ENCODE measurements at regions not wholly inside any gene's neighbourhood (a gene's known extent, or its start where the extent isn't known, plus 50 kb on each side); places are given as distances from the start of the nearest gene placed in this dataset.

- H3K36me3 Mint-ChIP-seq = no peaks in the 10 kb centered on the region
- Histone ChIP-seq H3K27ac (ENCODE audit: low read depth, low read length) (no peak overlapping the region), H3K36me3 (ENCODE audit: control insufficient read depth in 2 of 3, insufficient read depth in 3 of 3, low read length in 3 of 3) (no peaks in the 10 kb centered on the region), H3K4me1 (ENCODE audit: control insufficient read depth in 2 of 2, insufficient read depth in 2 of 2, low read length in 2 of 2) (no peaks in the 10 kb centered on the region), H3K9me3 (ENCODE audit: control insufficient read depth in 2 of 3, low read length in 3 of 3) (no peaks in the 10 kb centered on the region), H3K27me3 (ENCODE audit: control insufficient read depth in 2 of 2, insufficient read depth in 2 of 2, low read length in 2 of 2) (no peaks in the 10 kb centered on the region), H3K4me3 (ENCODE audit: low read length) (no peak overlapping the region)
- no peak overlapping the region for H3K27ac Mint-ChIP-seq
- peaks cover 0 to 5% (median 0%) of the 10 kb centered on the region in 5 donors for H3K27me3 Mint-ChIP-seq
- H3K4me1 Mint-ChIP-seq = no peaks in the 10 kb centered on the region
- DNase-seq (no peak), ATAC-seq (no peak)
- peaks cover 0 to 7% (median 0%) of the 10 kb centered on the region in 11 donors for H3K9me3 Mint-ChIP-seq
- intact Hi-C loops (cut with micrococcal nuclease) = no loop called here
- ChIA-PET POLR2A (no interaction called here), CTCF (no interaction called here)
- H3K4me3 Mint-ChIP-seq = no peak overlapping the region
Observed at GRCh38 chr13:104593251-104593576, 1527.0 kb upstream of the SLC10A2 start.

- no peaks in the 10 kb centered on the region for H3K4me1 ChIP-seq (ENCODE audit: control insufficient read depth in 2 of 2, insufficient read depth in 2 of 2, low read length in 2 of 2)
- H3K9me3 ChIP-seq (ENCODE audit: control insufficient read depth in 2 of 3, low read length in 3 of 3) = no peaks in the 10 kb centered on the region
- Mint-ChIP-seq H3K4me3 (no peak overlapping the region), H3K4me1 (no peaks in the 10 kb centered on the region), H3K9me3 (peaks cover 0 to 7% (median 0%) of the 10 kb centered on the region in 11 donors), H3K27ac (no peak overlapping the region), H3K36me3 (no peaks in the 10 kb centered on the region), H3K27me3 (peaks cover 0 to 5% (median 0%) of the 10 kb centered on the region in 5 donors)
- no peak for ATAC-seq
- no peaks in the 10 kb centered on the region for H3K27me3 ChIP-seq (ENCODE audit: control insufficient read depth in 2 of 2, insufficient read depth in 2 of 2, low read length in 2 of 2)
- no peak for DNase-seq
- CTCF ChIA-PET = no interaction called here
- no peak overlapping the region for H3K4me3 ChIP-seq (ENCODE audit: low read length)
- no peaks in the 10 kb centered on the region for H3K36me3 ChIP-seq (ENCODE audit: control insufficient read depth in 2 of 3, insufficient read depth in 3 of 3, low read length in 3 of 3)
- POLR2A ChIA-PET = no interaction called here
- intact Hi-C loops (cut with micrococcal nuclease) = no loop called here
- no peak overlapping the region for H3K27ac ChIP-seq (ENCODE audit: low read depth, low read length)
Observed at GRCh38 chr13:104592545-104593250, 1526.5 kb upstream of the SLC10A2 start.

GRCh38 chr13:104592127-104592526 is 1525.9 kb upstream of the SLC10A2 start:
- no peak overlapping the region for H3K4me3 ChIP-seq (ENCODE audit: low read length)
- H3K4me3 Mint-ChIP-seq = no peak overlapping the region
- no peak overlapping the region for H3K27ac ChIP-seq (ENCODE audit: low read depth, low read length)
- peaks cover 0 to 5% (median 0%) of the 10 kb centered on the region in 5 donors for H3K27me3 Mint-ChIP-seq
- no peaks in the 10 kb centered on the region for H3K36me3 Mint-ChIP-seq
- no peaks in the 10 kb centered on the region for H3K4me1 Mint-ChIP-seq
- ChIA-PET POLR2A (no interaction called here), CTCF (no interaction called here)
- DNase-seq (no peak), ATAC-seq (no peak)
- intact Hi-C loops (cut with micrococcal nuclease) = no loop called here
- no peaks in the 10 kb centered on the region for H3K9me3 ChIP-seq (ENCODE audit: control insufficient read depth in 2 of 3, low read length in 3 of 3)
- H3K4me1 ChIP-seq (ENCODE audit: control insufficient read depth in 2 of 2, insufficient read depth in 2 of 2, low read length in 2 of 2) = no peaks in the 10 kb centered on the region
- peaks cover 0 to 7% (median 0%) of the 10 kb centered on the region in 11 donors for H3K9me3 Mint-ChIP-seq
- H3K27ac Mint-ChIP-seq = no peak overlapping the region
- H3K27me3 ChIP-seq (ENCODE audit: control insufficient read depth in 2 of 2, insufficient read depth in 2 of 2, low read length in 2 of 2) = no peaks in the 10 kb centered on the region
- H3K36me3 ChIP-seq (ENCODE audit: control insufficient read depth in 2 of 3, insufficient read depth in 3 of 3, low read length in 3 of 3) = no peaks in the 10 kb centered on the region

GRCh38 chr13:104586051-104586746 is 1520.0 kb upstream of the SLC10A2 start:
- no peaks in the 10 kb centered on the region for H3K27me3 Mint-ChIP-seq
- H3K4me1 ChIP-seq (ENCODE audit: control insufficient read depth in 2 of 2, insufficient read depth in 2 of 2, low read length in 2 of 2) = no peaks in the 10 kb centered on the region
- no peak overlapping the region for H3K4me3 Mint-ChIP-seq
- H3K36me3 Mint-ChIP-seq = no peaks in the 10 kb centered on the region
- H3K27me3 ChIP-seq (ENCODE audit: control insufficient read depth in 2 of 2, insufficient read depth in 2 of 2, low read length in 2 of 2) = no peaks in the 10 kb centered on the region
- H3K27ac ChIP-seq (ENCODE audit: low read depth, low read length) = no peak overlapping the region
- POLR2A ChIA-PET = no interaction called here
- H3K4me1 Mint-ChIP-seq = no peaks in the 10 kb centered on the region
- no peaks in the 10 kb centered on the region for H3K36me3 ChIP-seq (ENCODE audit: control insufficient read depth in 2 of 3, insufficient read depth in 3 of 3, low read length in 3 of 3)
- CTCF ChIA-PET = no interaction called here
- ATAC-seq (no peak), DNase-seq (no peak)
- no peaks in the 10 kb centered on the region for H3K9me3 ChIP-seq (ENCODE audit: control insufficient read depth in 2 of 3, low read length in 3 of 3)
- peaks cover 0 to 8% (median 0%) of the 10 kb centered on the region in 11 donors for H3K9me3 Mint-ChIP-seq
- intact Hi-C loops (cut with micrococcal nuclease) = no loop called here
- no peak overlapping the region for H3K27ac Mint-ChIP-seq
- no peak overlapping the region for H3K4me3 ChIP-seq (ENCODE audit: low read length)

- Histone ChIP-seq H3K27ac (ENCODE audit: low read depth, low read length) (no peak overlapping the region), H3K9me3 (ENCODE audit: control insufficient read depth in 2 of 3, low read length in 3 of 3) (no peaks in the 10 kb centered on the region), H3K4me1 (ENCODE audit: control insufficient read depth in 2 of 2, insufficient read depth in 2 of 2, low read length in 2 of 2) (no peaks in the 10 kb centered on the region), H3K4me3 (ENCODE audit: low read length) (no peak overlapping the region), H3K36me3 (ENCODE audit: control insufficient read depth in 2 of 3, insufficient read depth in 3 of 3, low read length in 3 of 3) (no peaks in the 10 kb centered on the region), H3K27me3 (ENCODE audit: control insufficient read depth in 2 of 2, insufficient read depth in 2 of 2, low read length in 2 of 2) (no peaks in the 10 kb centered on the region)
- intact Hi-C loops (cut with micrococcal nuclease) = no loop called here
- H3K27ac Mint-ChIP-seq = no peak overlapping the region
- no peaks in the 10 kb centered on the region for H3K4me1 Mint-ChIP-seq
- ATAC-seq (no peak), DNase-seq (no peak)
- H3K4me3 Mint-ChIP-seq = no peak overlapping the region
- peaks cover 0 to 5% (median 0%) of the 10 kb centered on the region in 5 donors for H3K27me3 Mint-ChIP-seq
- peaks cover 0 to 9% (median 0%) of the 10 kb centered on the region in 11 donors for H3K9me3 Mint-ChIP-seq
- POLR2A ChIA-PET = no interaction called here
- CTCF ChIA-PET = no interaction called here
- H3K36me3 Mint-ChIP-seq = no peaks in the 10 kb centered on the region
Observed at GRCh38 chr13:104584481-104584880, 1518.3 kb upstream of the SLC10A2 start.

GRCh38 chr13:104580931-104581330 is 1514.7 kb upstream of the SLC10A2 start:
- no peak overlapping the region for H3K27ac ChIP-seq (ENCODE audit: low read depth, low read length)
- Mint-ChIP-seq H3K27ac (no peak overlapping the region), H3K9me3 (peaks cover 0 to 9% (median 0%) of the 10 kb centered on the region in 11 donors), H3K4me1 (no peaks in the 10 kb centered on the region), H3K36me3 (no peaks in the 10 kb centered on the region), H3K4me3 (no peak overlapping the region), H3K27me3 (peaks cover 0 to 5% (median 0%) of the 10 kb centered on the region in 5 donors)
- DNase-seq (no peak), ATAC-seq (no peak)
- ChIA-PET CTCF (no interaction called here), POLR2A (no interaction called here)
- H3K27me3 ChIP-seq (ENCODE audit: control insufficient read depth in 2 of 2, insufficient read depth in 2 of 2, low read length in 2 of 2) = no peaks in the 10 kb centered on the region
- H3K9me3 ChIP-seq (ENCODE audit: control insufficient read depth in 2 of 3, low read length in 3 of 3) = no peaks in the 10 kb centered on the region
- intact Hi-C loops (cut with micrococcal nuclease) = no loop called here
- no peak overlapping the region for H3K4me3 ChIP-seq (ENCODE audit: low read length)
- no peaks in the 10 kb centered on the region for H3K4me1 ChIP-seq (ENCODE audit: control insufficient read depth in 2 of 2, insufficient read depth in 2 of 2, low read length in 2 of 2)
- H3K36me3 ChIP-seq (ENCODE audit: control insufficient read depth in 2 of 3, insufficient read depth in 3 of 3, low read length in 3 of 3) = no peaks in the 10 kb centered on the region
